ENCODE measurements at regions not wholly inside any gene's neighbourhood (a gene's known extent, or its start where the extent isn't known, plus 50 kb on each side); places are given as distances from the start of the nearest gene placed in this dataset.
"Not testable (repeated sequence)": the region's sequence is repeated elsewhere in the genome, so short reads cannot be mapped to it uniquely, and the experiment has no call there.

DNA sequence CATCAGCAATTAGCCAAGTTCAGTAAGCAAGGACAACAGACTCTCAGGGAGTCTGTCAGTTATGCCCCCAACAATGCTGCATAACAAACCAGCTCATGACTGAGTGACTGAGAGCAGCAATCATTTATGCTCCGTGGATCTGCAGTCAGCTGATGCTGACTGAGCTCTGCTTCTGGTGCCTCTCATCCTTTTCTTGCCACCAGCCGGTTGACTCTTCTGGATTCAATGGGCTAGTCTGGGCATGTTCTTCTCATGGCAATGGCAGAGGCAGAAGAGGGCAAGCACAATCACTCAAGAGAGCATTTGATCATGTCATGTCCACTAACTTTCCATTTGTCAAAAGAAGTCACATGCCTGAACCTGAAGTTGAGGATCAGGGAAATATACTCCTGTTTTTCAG, 157.0 kb upstream of the NTRK2 start:
- Histone ChIP-seq H3K4me3 (ENCODE audit: low read length) (no peak overlapping the region), H3K9ac (ENCODE audit: low read length) (no peak overlapping the region), H3K27me3 (ENCODE audit: control insufficient read depth, insufficient read depth, low read length) (no peaks in the 10 kb centered on the region), H3K27ac (ENCODE audit: low read length) (no peak overlapping the region), H3K36me3 (ENCODE audit: control insufficient read depth, low read depth, low read length) (no peaks in the 10 kb centered on the region), H3K4me1 (ENCODE audit: control insufficient read depth, low read depth, low read length) (no peaks in the 10 kb centered on the region), H3K9me3 (ENCODE audit: control insufficient read depth, low read depth, low read length) (no peaks in the 10 kb centered on the region)

DNA sequence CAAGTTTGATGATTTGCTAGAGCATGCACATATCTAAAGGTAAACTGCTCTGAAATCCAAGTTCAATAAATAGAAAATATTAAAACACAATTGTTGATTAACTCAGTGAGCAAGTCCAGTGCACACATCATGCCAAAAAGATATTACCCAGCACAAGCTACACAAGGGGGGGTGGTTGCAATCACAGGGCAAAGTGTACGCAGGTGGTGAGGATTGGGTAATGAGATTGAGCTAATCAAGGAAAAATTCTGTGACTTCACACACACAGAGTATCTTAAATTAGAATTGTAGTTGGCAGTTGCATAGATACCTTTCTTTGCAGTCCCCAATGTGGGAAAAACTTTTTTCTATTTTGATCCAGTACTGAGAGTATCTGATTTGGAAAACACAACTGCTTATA, 156.1 kb upstream of the NTRK2 start:
- Histone ChIP-seq H3K27me3 (ENCODE audit: control insufficient read depth, insufficient read depth, low read length) (no peaks in the 10 kb centered on the region), H3K9me3 (ENCODE audit: control insufficient read depth, low read depth, low read length) (no peaks in the 10 kb centered on the region), H3K4me3 (ENCODE audit: low read length) (no peak overlapping the region), H3K4me1 (ENCODE audit: control insufficient read depth, low read depth, low read length) (no peaks in the 10 kb centered on the region), H3K9ac (ENCODE audit: low read length) (no peak overlapping the region), H3K27ac (ENCODE audit: low read length) (no peak overlapping the region), H3K36me3 (ENCODE audit: control insufficient read depth, low read depth, low read length) (no peaks in the 10 kb centered on the region)

DNA sequence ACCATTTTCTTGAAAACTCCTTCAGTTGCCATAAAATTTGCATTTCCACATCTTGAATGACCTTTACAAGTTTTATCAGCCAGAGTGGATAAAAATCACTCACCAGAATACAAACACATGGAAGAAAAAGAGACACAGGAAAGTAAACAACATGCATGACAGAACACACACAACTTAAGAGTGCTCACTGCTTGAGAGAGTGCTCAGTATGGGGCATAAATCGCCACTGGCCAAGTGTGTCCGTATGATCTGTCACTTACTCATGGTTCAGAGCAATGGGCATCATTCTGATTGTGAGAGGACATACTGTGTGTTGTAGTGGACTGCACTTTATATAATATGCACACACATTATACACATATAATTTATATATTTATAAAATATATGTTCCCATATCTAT, 155.6 kb upstream of the NTRK2 start:
- Histone ChIP-seq H3K9ac (ENCODE audit: low read length) (no peak overlapping the region), H3K27me3 (ENCODE audit: control insufficient read depth, insufficient read depth, low read length) (no peaks in the 10 kb centered on the region), H3K27ac (ENCODE audit: low read length) (no peak overlapping the region), H3K4me3 (ENCODE audit: low read length) (no peak overlapping the region), H3K9me3 (ENCODE audit: control insufficient read depth, low read depth, low read length) (no peaks in the 10 kb centered on the region), H3K4me1 (ENCODE audit: control insufficient read depth, low read depth, low read length) (no peaks in the 10 kb centered on the region), H3K36me3 (ENCODE audit: control insufficient read depth, low read depth, low read length) (no peaks in the 10 kb centered on the region)

GRCh38 chr9:84514421-84514820, 155.1 kb upstream of the NTRK2 start:
- H3K27me3 ChIP-seq (ENCODE audit: control insufficient read depth, insufficient read depth, low read length), result no peaks in the 10 kb centered on the region
- H3K4me1 ChIP-seq (ENCODE audit: control insufficient read depth, low read depth, low read length), result no peaks in the 10 kb centered on the region

DNA sequence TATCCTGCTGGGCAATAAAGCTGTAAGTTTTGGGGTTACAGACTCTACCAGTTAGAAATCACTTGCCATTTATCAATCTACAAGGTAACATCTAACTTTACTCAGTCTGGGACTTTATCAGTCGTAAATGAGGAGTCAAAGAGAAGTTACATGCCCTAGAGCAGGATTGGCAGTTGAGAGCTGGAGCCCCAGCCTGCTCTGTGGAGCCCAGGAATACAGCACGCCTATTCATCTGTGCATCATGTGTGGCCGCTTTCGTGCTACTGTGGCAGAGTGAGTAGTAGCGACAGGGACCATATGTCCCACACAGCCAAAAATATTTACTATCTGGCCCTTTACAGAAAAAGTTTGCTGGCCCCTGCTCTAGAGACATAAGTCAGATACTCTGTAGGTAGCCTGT, 152.5 kb upstream of the NTRK2 start:
- H3K27me3 ChIP-seq (ENCODE audit: control insufficient read depth, insufficient read depth, low read length), result no peaks in the 10 kb centered on the region

More at GRCh38 chr9:84514421-84514820, 155.1 kb upstream of the NTRK2 start:
- Histone ChIP-seq H3K27ac (ENCODE audit: low read length) (no peak overlapping the region), H3K36me3 (ENCODE audit: control insufficient read depth, low read depth, low read length) (no peaks in the 10 kb centered on the region), H3K4me3 (ENCODE audit: low read length) (no peak overlapping the region), H3K9me3 (ENCODE audit: control insufficient read depth, low read depth, low read length) (no peaks in the 10 kb centered on the region), H3K9ac (ENCODE audit: low read length) (no peak overlapping the region)

DNA sequence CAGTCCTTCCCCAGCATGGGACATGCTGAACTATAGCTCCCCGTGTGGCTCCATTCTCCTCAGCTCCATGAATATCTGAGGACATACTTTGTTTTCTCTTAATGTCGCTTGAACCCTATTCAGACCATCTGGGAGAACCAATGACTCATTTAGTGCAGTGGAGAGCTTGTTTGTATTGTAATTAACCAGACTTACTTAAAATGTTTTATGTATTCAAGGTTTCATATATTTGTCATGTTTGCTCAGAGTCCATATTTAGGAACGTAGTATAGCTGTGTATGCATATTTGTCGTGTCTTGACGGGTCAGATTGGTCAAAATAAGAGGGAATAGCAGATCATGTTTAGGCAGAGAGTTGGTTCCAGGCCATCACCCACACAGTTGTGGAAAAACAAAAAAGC, 150.1 kb upstream of the NTRK2 start:
- H3K9me3 ChIP-seq (ENCODE audit: control insufficient read depth, low read depth, low read length), result no peaks in the 10 kb centered on the region
- no peak overlapping the region for H3K4me3 ChIP-seq (ENCODE audit: low read length)
- no peak overlapping the region for H3K27ac ChIP-seq (ENCODE audit: low read length)
- no peak overlapping the region for H3K9ac ChIP-seq (ENCODE audit: low read length)
- no peaks in the 10 kb centered on the region for H3K27me3 ChIP-seq (ENCODE audit: control insufficient read depth, insufficient read depth, low read length)
- no peaks in the 10 kb centered on the region for H3K4me1 ChIP-seq (ENCODE audit: control insufficient read depth, low read depth, low read length)
- H3K36me3 ChIP-seq (ENCODE audit: control insufficient read depth, low read depth, low read length), result no peaks in the 10 kb centered on the region

More for the DNA sequence above, 152.5 kb upstream of the NTRK2 start:
- Histone ChIP-seq H3K36me3 (ENCODE audit: control insufficient read depth, low read depth, low read length) (no peaks in the 10 kb centered on the region), H3K4me1 (ENCODE audit: control insufficient read depth, low read depth, low read length) (no peaks in the 10 kb centered on the region), H3K9me3 (ENCODE audit: control insufficient read depth, low read depth, low read length) (no peaks in the 10 kb centered on the region), H3K27ac (ENCODE audit: low read length) (no peak overlapping the region), H3K9ac (ENCODE audit: low read length) (no peak overlapping the region), H3K4me3 (ENCODE audit: low read length) (no peak overlapping the region)

DNA sequence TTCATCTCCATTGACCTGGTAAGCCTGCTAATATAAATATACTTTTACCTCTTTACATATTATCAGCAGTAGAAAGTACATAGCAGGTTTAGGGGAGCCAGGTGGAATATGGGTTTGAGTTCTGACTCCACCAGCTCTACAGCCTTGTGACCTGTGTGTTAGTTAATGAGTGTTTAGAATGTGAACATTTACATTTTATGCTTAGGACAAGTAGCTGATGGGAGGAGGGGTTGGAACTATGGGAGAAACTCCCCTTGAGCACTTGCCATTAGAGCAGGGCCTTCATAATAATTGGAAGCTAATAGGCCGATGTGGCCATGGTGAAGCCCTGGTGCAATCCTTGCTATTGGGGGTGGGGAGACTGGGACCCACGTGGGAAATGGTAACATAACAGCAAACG, 148.3 kb upstream of the NTRK2 start:
- H3K27me3 ChIP-seq (ENCODE audit: control insufficient read depth, insufficient read depth, low read length), result no peaks in the 10 kb centered on the region
- H3K27ac ChIP-seq (ENCODE audit: low read length), result no peak overlapping the region
- H3K4me1 ChIP-seq (ENCODE audit: control insufficient read depth, low read depth, low read length), result no peaks in the 10 kb centered on the region
- no peaks in the 10 kb centered on the region for H3K36me3 ChIP-seq (ENCODE audit: control insufficient read depth, low read depth, low read length)
- H3K4me3 ChIP-seq (ENCODE audit: low read length), result no peak overlapping the region
- H3K9me3 ChIP-seq (ENCODE audit: control insufficient read depth, low read depth, low read length), result peaks cover 3% of the 10 kb centered on the region
- H3K9ac ChIP-seq (ENCODE audit: low read length), result no peak overlapping the region

GRCh38 chr9:84526211-84526610, 143.3 kb upstream of the NTRK2 start:
- H3K36me3 ChIP-seq (ENCODE audit: control insufficient read depth, low read depth, low read length); H3K9me3 ChIP-seq (ENCODE audit: control insufficient read depth, low read depth, low read length); H3K4me1 ChIP-seq (ENCODE audit: control insufficient read depth, low read depth, low read length); H3K4me3 ChIP-seq (ENCODE audit: low read length); H3K27ac ChIP-seq (ENCODE audit: low read length); H3K27me3 ChIP-seq (ENCODE audit: control insufficient read depth, insufficient read depth, low read length); H3K9ac ChIP-seq (ENCODE audit: low read length): not testable (repeated sequence)

- H3K9ac ChIP-seq (ENCODE audit: low read length); H3K4me3 ChIP-seq (ENCODE audit: low read length); H3K4me1 ChIP-seq (ENCODE audit: control insufficient read depth, low read depth, low read length); H3K9me3 ChIP-seq (ENCODE audit: control insufficient read depth, low read depth, low read length); H3K27ac ChIP-seq (ENCODE audit: low read length); H3K36me3 ChIP-seq (ENCODE audit: control insufficient read depth, low read depth, low read length); H3K27me3 ChIP-seq (ENCODE audit: control insufficient read depth, insufficient read depth, low read length): not testable (repeated sequence)
Measured at GRCh38 chr9:84527060-84527720, 142.3 kb upstream of the NTRK2 start.

GRCh38 chr9:84535973-84536372, 133.6 kb upstream of the NTRK2 start:
- not testable (repeated sequence) for H3K36me3 ChIP-seq (ENCODE audit: control insufficient read depth, low read depth, low read length); H3K4me3 ChIP-seq (ENCODE audit: low read length); H3K27me3 ChIP-seq (ENCODE audit: control insufficient read depth, insufficient read depth, low read length); H3K9me3 ChIP-seq (ENCODE audit: control insufficient read depth, low read depth, low read length); H3K27ac ChIP-seq (ENCODE audit: low read length); H3K4me1 ChIP-seq (ENCODE audit: control insufficient read depth, low read depth, low read length)
- peak overlapping the region; percentile 33 for H3K9ac ChIP-seq (ENCODE audit: low read length)

DNA sequence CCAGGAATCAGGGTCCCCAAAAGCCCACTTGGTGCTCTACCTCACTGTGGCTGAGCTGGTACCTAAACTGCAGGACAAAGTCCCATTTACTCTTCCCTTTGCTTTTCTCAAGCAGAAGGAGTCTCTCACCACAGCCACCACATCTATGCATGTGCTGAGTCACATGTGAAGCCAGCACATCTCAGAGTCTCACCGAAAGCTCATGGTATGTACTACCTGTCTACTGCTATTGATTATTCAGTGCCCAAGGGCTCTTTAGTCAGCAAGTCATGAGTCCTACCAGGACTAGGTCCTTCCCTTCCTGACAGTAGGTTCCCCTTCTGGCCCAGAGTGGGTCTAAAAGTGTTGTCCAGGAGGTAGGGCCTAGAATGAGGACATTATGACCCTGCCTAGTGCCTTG, 130.7 kb upstream of the NTRK2 start:
- no peak overlapping the region for H3K9ac ChIP-seq (ENCODE audit: low read length)

GRCh38 chr9:84542554-84542953, 127.0 kb upstream of the NTRK2 start:
- no peaks in the 10 kb centered on the region for H3K9me3 ChIP-seq (ENCODE audit: control insufficient read depth, low read depth, low read length)
- no peaks in the 10 kb centered on the region for H3K4me1 ChIP-seq (ENCODE audit: control insufficient read depth, low read depth, low read length)
- no peaks in the 10 kb centered on the region for H3K36me3 ChIP-seq (ENCODE audit: control insufficient read depth, low read depth, low read length)
- H3K27me3 ChIP-seq (ENCODE audit: control insufficient read depth, insufficient read depth, low read length), result no peaks in the 10 kb centered on the region
- H3K9ac ChIP-seq (ENCODE audit: low read length), result no peak overlapping the region
- H3K4me3 ChIP-seq (ENCODE audit: low read length), result no peak overlapping the region
- no peak overlapping the region for H3K27ac ChIP-seq (ENCODE audit: low read length)

More for the DNA sequence above, 130.7 kb upstream of the NTRK2 start:
- H3K4me3 ChIP-seq (ENCODE audit: low read length), result no peak overlapping the region
- H3K27ac ChIP-seq (ENCODE audit: low read length), result no peak overlapping the region
- no peaks in the 10 kb centered on the region for H3K9me3 ChIP-seq (ENCODE audit: control insufficient read depth, low read depth, low read length)
- H3K4me1 ChIP-seq (ENCODE audit: control insufficient read depth, low read depth, low read length), result peaks cover 5% of the 10 kb centered on the region
- H3K36me3 ChIP-seq (ENCODE audit: control insufficient read depth, low read depth, low read length), result no peaks in the 10 kb centered on the region
- no peaks in the 10 kb centered on the region for H3K27me3 ChIP-seq (ENCODE audit: control insufficient read depth, insufficient read depth, low read length)

All from iPS-18a (cell line).